HepG2 (cell line): ENCODE measurements at regions not wholly inside any gene's neighbourhood (a gene's known extent, or its start where the extent isn't known, plus 50 kb on each side); places are given as distances from the start of the nearest gene placed in this dataset.

Source experiments
- ATAC-seq: fragments of 200-7000 bp; cut with Tn5 transposase; 3 replicates; pipeline ENCODE4 v1.9.1; 2020; ENCODE audit warnings: mild to moderate bottlenecking, moderate library complexity
- BruUV-seq: library from RNA; stranded (reverse); fragments of 400-500 nt; replicated peaks from 2 replicates; lab custom pipeline; 2021; lab: Mats Ljungman, UMichigan
- CTCF ChIA-PET: fragments of 300-600 bp; formaldehyde crosslinking; extraction: SDS; loops from one replicate; lab custom pipeline; 2021; ENCODE audit warnings: low total read pairs, inconsistent platforms, low intra/inter-chr PET ratio; lab: Yijun Ruan, JAX
- POLR2A ChIA-PET: fragments of 350-600 bp; sonication (Branson Sonifier 250); formaldehyde crosslinking; loops from one replicate; lab custom pipeline; 2020; ENCODE audit warnings: antibody characterized with exemption, inconsistent platforms; lab: Yijun Ruan, JAX
- DNase-seq: peaks from one replicate; pipeline ENCODE4 v3.0.0-alpha.2; 2015; ENCODE audit warnings: low spot score
- FAIRE-seq: peaks from 3 replicates; lab custom pipeline; 2011; peaks lifted over from hg19 to GRCh38; lab: Jason Lieb, UNC
- H2AFZ ChIP-seq: one replicate; pipeline ENCODE4 v1.6.1; 2011; ENCODE audit warnings: low read length, inconsistent platforms
- H3K27ac ChIP-seq: fragments of 300-600 bp; 3 replicates; pipeline ENCODE4 v1.8.0; 2011; ENCODE audit warnings: mixed run types, mild to moderate bottlenecking, mixed read lengths, low read length, inconsistent platforms; ENCODE audit not compliant: insufficient read depth; ENCODE audit errors: extremely low read length
- H3K27me3 ChIP-seq, 2 experiments: fragments of 200-600 bp in 1 of 2; 2 replicates in 1 of 2; 3 replicates in 1 of 2; pipeline versions ENCODE4 v1.6.0 to v1.8.0; 2011; ENCODE audit warnings: low read length in 2 of 2, mild to moderate bottlenecking in 2 of 2, moderate library complexity in 2 of 2, inconsistent platforms in 1 of 2; ENCODE audit not compliant: insufficient read depth in 2 of 2, control insufficient read depth in 1 of 2
- H3K36me3 ChIP-seq, 2 experiments: fragments of 200-600 bp in 1 of 2; replicated peaks in 1 of 2; 2 replicates in 1 of 2; 3 replicates in 1 of 2; pipeline versions ENCODE4 v1.5.1 to v1.8.0; 2011; ENCODE audit warnings: low read length in 2 of 2, inconsistent platforms in 1 of 2; ENCODE audit not compliant: insufficient read depth in 2 of 2, control insufficient read depth in 1 of 2
- H3K4me1 ChIP-seq: 2 replicates; pipeline ENCODE4 v1.5.1; 2012; ENCODE audit warnings: low read length, inconsistent platforms; ENCODE audit not compliant: insufficient read depth
- H3K4me2 ChIP-seq: 2 replicates; pipeline ENCODE4 v1.6.0; 2011; ENCODE audit warnings: low read depth, low read length, inconsistent platforms
- H3K4me3 ChIP-seq, 3 experiments: fragments of 200-600 bp in 1 of 3; sonication (generic), shearing (Covaris generic) in 1 of 3; replicated peaks in 1 of 3; 2 replicates each; pipeline ENCODE4 v1.5.1; 2011 to 2016; ENCODE audit warnings: low read length in 3 of 3, inconsistent platforms in 2 of 3, low read depth in 2 of 3, mild to moderate bottlenecking in 2 of 3, control low read depth in 1 of 3, mixed read lengths in 1 of 3; ENCODE audit not compliant: insufficient read depth in 1 of 3
- H3K79me2 ChIP-seq: one replicate; pipeline ENCODE4 v1.6.1; 2011; ENCODE audit warnings: low read length, inconsistent platforms; ENCODE audit not compliant: insufficient read depth
- H3K9ac ChIP-seq: 2 replicates; pipeline ENCODE4 v1.6.0; 2011; ENCODE audit warnings: mild to moderate bottlenecking, low read depth, low read length, inconsistent platforms; ENCODE audit not compliant: insufficient read depth
- H3K9me3 ChIP-seq: 2 replicates; pipeline ENCODE4 v1.5.1; 2012; ENCODE audit warnings: mild to moderate bottlenecking, low read length
- H4K20me1 ChIP-seq: 2 replicates; pipeline ENCODE4 v1.6.0; 2011; ENCODE audit warnings: inconsistent platforms, mild to moderate bottlenecking, low read length, moderate library complexity; ENCODE audit not compliant: insufficient read depth
- ADNP ChIP-seq: sonication (generic); formaldehyde crosslinking; IDR thresholded peaks from 2 replicates; pipeline ENCODE4 v1.4.0; 2020; ENCODE audit warnings: missing genetic modification reagents
- HNRNPLL ChIP-seq: fragments of 200-400 bp; formaldehyde crosslinking; IDR thresholded peaks from 2 replicates; pipeline ENCODE4 v1.6.1; 2017; ENCODE audit warnings: mild to moderate bottlenecking, low read depth, low read length; ENCODE audit not compliant: poor library complexity, severe bottlenecking
- KDM2A ChIP-seq: sonication (generic); formaldehyde crosslinking; IDR thresholded peaks from 2 replicates; pipeline ENCODE4 v1.4.0; 2020; ENCODE audit warnings: low read depth, missing genetic modification reagents, borderline replicate concordance
- MAZ ChIP-seq, 2 experiments: sonication (generic) in 1 of 2; formaldehyde crosslinking in 1 of 2; IDR thresholded peaks; 2 replicates each; pipeline versions ENCODE4 v1.5.0 to v1.6.1; 2012 to 2020; ENCODE audit warnings: low read depth in 2 of 2, mild to moderate bottlenecking in 2 of 2, borderline replicate concordance in 1 of 2, improper control_type of control experiment in 1 of 2, low read length in 1 of 2, missing genetic modification reagents in 1 of 2, moderate library complexity in 1 of 2
- MED8 ChIP-seq: sonication (generic); formaldehyde crosslinking; IDR thresholded peaks from 2 replicates; pipeline ENCODE4 v1.8.1; 2023; ENCODE audit warnings: mild to moderate bottlenecking, missing genetic modification reagents; ENCODE audit not compliant: insufficient replicate concordance
- MZF1 ChIP-seq: sonication (generic); formaldehyde crosslinking; IDR thresholded peaks from 2 replicates; pipeline ENCODE4 v1.8.1; 2023; ENCODE audit warnings: mild to moderate bottlenecking, missing genetic modification reagents, borderline replicate concordance
- NR2F1 ChIP-seq, 2 experiments: fragments of 450-650 bp in 1 of 2; formaldehyde crosslinking in 1 of 2; IDR thresholded peaks; 2 replicates each; pipeline versions ENCODE4 v1.5.0 to v1.6.1; 2016 to 2020; ENCODE audit warnings: mild to moderate bottlenecking in 1 of 2, missing compliant biosample characterization in 1 of 2, missing genetic modification reagents in 1 of 2, moderate library complexity in 1 of 2
- PHF5A ChIP-seq: IDR thresholded peaks from one replicate; pipeline ENCODE4 v1.6.1; 2018; ENCODE audit warnings: low read depth, missing genetic modification reagents; ENCODE audit not compliant: unreplicated experiment
- SRSF4 ChIP-seq: fragments of 200-400 bp; formaldehyde crosslinking; IDR thresholded peaks from one replicate; pipeline ENCODE4 v1.6.1; 2018; ENCODE audit warnings: mild to moderate bottlenecking, low read depth, low read length, moderate library complexity; ENCODE audit not compliant: poor library complexity, severe bottlenecking
- TOPORS ChIP-seq: sonication (generic); formaldehyde crosslinking; IDR thresholded peaks from 2 replicates; pipeline ENCODE4 v1.8.0; 2023; ENCODE audit warnings: mild to moderate bottlenecking, missing genetic modification reagents
- ZBTB42 ChIP-seq: sonication (generic); formaldehyde crosslinking; IDR thresholded peaks from 2 replicates; pipeline ENCODE4 v1.5.0; 2020; ENCODE audit warnings: mild to moderate bottlenecking, missing genetic modification reagents
- ZNF17 ChIP-seq: sonication (generic); formaldehyde crosslinking; IDR thresholded peaks from 2 replicates; pipeline ENCODE4 v1.5.0; 2020; ENCODE audit warnings: mild to moderate bottlenecking, missing genetic modification reagents
- ZNF234 ChIP-seq: sonication (generic); formaldehyde crosslinking; conservative IDR thresholded peaks from 2 replicates; pipeline ENCODE4 v1.5.1; 2020; ENCODE audit warnings: mild to moderate bottlenecking, missing genetic modification reagents
- ZNF3 ChIP-seq: IDR thresholded peaks from 2 replicates; pipeline ENCODE4 v1.7.0; 2017; ENCODE audit warnings: inconsistent platforms
- ZNF776 ChIP-seq: sonication (generic); formaldehyde crosslinking; IDR thresholded peaks from 2 replicates; pipeline ENCODE4 v1.4.0; 2020; ENCODE audit warnings: mild to moderate bottlenecking, missing genetic modification reagents
- WGBS: methylation state at CpG from one replicate; pipeline ENCODE4 v1.1.6; 2017; ENCODE audit warnings: low lambda C conversion rate; 5-methylcytosine and 5-hydroxymethylcytosine counted together
- in situ Hi-C: cut with HindIII; loops from 2 replicates; pipeline ENCODE4 v1.10.0; 2017; ENCODE audit warnings: low pct_unique_long_range_greater_than_20kb; ENCODE audit not compliant: extremely low pct_ligation_motif_present
- intact Hi-C: fragments of 100-400 bp; cut with micrococcal nuclease; formaldehyde crosslinking; loops from one replicate; pipeline ENCODE4 v1.10.0; 2022; ENCODE audit not compliant: unreplicated experiment
- TF ChIP-seq, protein P1 (sequence below): sonication (generic); formaldehyde crosslinking; IDR thresholded peaks from 2 replicates; pipeline ENCODE4 v1.8.0; 2022; ENCODE audit warnings: mild to moderate bottlenecking, missing genetic modification reagents; ENCODE audit not compliant: insufficient replicate concordance
- TF ChIP-seq, protein P2 (sequence below): IDR thresholded peaks from 2 replicates; pipeline ENCODE4 v1.6.1; 2016

DNA sequence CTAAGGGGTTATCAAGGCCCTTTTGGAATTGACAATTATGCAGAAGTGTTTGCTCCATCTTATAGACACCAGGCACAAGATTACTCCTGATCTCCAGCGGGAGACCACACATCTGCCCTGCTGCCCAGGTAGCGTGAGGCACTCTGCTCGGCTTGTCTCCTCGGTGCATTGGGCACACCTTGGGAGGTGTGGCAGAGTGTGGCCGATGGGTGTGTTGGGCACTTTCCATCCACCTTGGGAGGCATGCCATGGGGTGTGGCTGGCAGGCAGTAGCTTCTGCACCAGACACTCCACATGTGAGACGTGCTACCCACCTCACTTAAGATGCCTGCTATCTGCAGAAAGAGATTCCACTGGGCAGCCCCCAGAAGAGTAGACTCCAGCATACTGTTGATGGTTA lies 54.1 kb downstream of the GADD45G start:
- Histone ChIP-seq H3K79me2 (no peaks in the 10 kb centered on the region), H3K4me1 (peaks cover 37% of the 10 kb centered on the region), H3K36me3 (no peaks in the 10 kb centered on the region), H3K4me2 (no peak overlapping the region), H3K27ac (no peak overlapping the region)
- CTCF ChIA-PET, result no interaction called here
- in situ Hi-C loops, result no loop called here
- no peak for FAIRE-seq
- no TSS peak for BruUV-seq
- TF ChIP-seq MED8 (CRISPR knock-in tag) (no peak), HNRNPLL (no peak), SRSF4 (no peak), MAZ (IDR thresholded peaks at IDR 0.05; ENCODE audit: borderline replicate concordance, low read depth, low read length) (no peak), MAZ (CRISPR knock-in tag; IDR thresholded peaks at IDR 0.05; ENCODE audit: low read depth) (no peak), PHF5A (no peak), NR2F1 (CRISPR knock-in tag; IDR thresholded peaks at IDR 0.05) (no peak), MZF1 (no peak), ZNF17 (CRISPR knock-in tag) (no peak), ZNF776 (no peak), TOPORS (CRISPR knock-in tag) (no peak), ZBTB42 (CRISPR knock-in tag) (no peak), KDM2A (CRISPR knock-in tag) (no peak), ADNP (no peak), ZNF234 (CRISPR knock-in tag) (no peak), ZNF3 (CRISPR knock-in tag) (no peak)
- TF ChIP-seq, protein P1, sequence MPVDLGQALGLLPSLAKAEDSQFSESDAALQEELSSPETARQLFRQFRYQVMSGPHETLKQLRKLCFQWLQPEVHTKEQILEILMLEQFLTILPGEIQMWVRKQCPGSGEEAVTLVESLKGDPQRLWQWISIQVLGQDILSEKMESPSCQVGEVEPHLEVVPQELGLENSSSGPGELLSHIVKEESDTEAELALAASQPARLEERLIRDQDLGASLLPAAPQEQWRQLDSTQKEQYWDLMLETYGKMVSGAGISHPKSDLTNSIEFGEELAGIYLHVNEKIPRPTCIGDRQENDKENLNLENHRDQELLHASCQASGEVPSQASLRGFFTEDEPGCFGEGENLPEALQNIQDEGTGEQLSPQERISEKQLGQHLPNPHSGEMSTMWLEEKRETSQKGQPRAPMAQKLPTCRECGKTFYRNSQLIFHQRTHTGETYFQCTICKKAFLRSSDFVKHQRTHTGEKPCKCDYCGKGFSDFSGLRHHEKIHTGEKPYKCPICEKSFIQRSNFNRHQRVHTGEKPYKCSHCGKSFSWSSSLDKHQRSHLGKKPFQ (CRISPR knock-in tag), result no peak
- TF ChIP-seq, protein P2, sequence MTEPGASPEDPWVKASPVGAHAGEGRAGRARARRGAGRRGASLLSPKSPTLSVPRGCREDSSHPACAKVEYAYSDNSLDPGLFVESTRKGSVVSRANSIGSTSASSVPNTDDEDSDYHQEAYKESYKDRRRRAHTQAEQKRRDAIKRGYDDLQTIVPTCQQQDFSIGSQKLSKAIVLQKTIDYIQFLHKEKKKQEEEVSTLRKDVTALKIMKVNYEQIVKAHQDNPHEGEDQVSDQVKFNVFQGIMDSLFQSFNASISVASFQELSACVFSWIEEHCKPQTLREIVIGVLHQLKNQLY (CRISPR knock-in tag), result no peak
- TF ChIP-seq, all 625 proteins: peak for 0
- Histone ChIP-seq H3K9me3 (no peaks in the 10 kb centered on the region), H3K27me3 (peaks cover 8 to 40% of the 10 kb centered on the region in 2 experiments; a peak in 3 of 5 replicates), H3K4me3 (no peak overlapping the region), H3K9ac (no peak overlapping the region), H4K20me1 (no peaks in the 10 kb centered on the region), H2AFZ (no peak overlapping the region)
- DNase-seq (no peak), ATAC-seq (no peak)
- intact Hi-C loops, result no loop called here
- POLR2A ChIA-PET, result no interaction called here
- WGBS, result 41% methylated on average over 4 of the region's 6 CpGs
